H1 (cell line): ENCODE measurements at regions not wholly inside any gene's neighbourhood (a gene's known extent, or its start where the extent isn't known, plus 50 kb on each side); places are given as distances from the start of the nearest gene placed in this dataset.

Source experiments
- CTCF ChIA-PET: fragments of 300-600 bp; sonication (Branson Sonifier 250); formaldehyde crosslinking; loops from one replicate; lab custom pipeline; 2021; ENCODE audit not compliant: partially characterized antibody; lab: Charles Lee
- POLR2A ChIA-PET: fragments of 300-600 bp; sonication (Branson Sonifier 250); formaldehyde crosslinking; loops from one replicate; lab custom pipeline; 2021; ENCODE audit warnings: inconsistent platforms; ENCODE audit not compliant: partially characterized antibody; lab: Charles Lee
- DNase-seq, 2 experiments: peaks; one replicate each; pipeline versions ENCODE4 v3.0.0 to v3.0.0-alpha.2; 2010 to 2022; ENCODE audit warnings: low spot score in 2 of 2, low read depth in 1 of 2, mixed read lengths in 1 of 2
- FAIRE-seq: peaks from 2 replicates; lab custom pipeline; 2011; peaks lifted over from hg19 to GRCh38; lab: Jason Lieb, UNC
- H2AFZ ChIP-seq: 2 replicates; pipeline ENCODE4 v1.8.1; 2012; ENCODE audit warnings: low read length, inconsistent platforms
- H2AK5ac ChIP-seq: 2 replicates; pipeline ENCODE4 v1.6.1; 2013; ENCODE audit warnings: low read depth, low read length
- H2BK120ac ChIP-seq: replicated peaks from 2 replicates; pipeline ENCODE3; 2013; ENCODE audit warnings: low read depth, low read length, inconsistent platforms
- H2BK12ac ChIP-seq: 2 replicates; pipeline ENCODE4 v1.6.1; 2013; ENCODE audit warnings: low read depth, low read length
- H2BK15ac ChIP-seq: 2 replicates; pipeline ENCODE4 v1.6.1; 2013; ENCODE audit warnings: low read length
- H2BK20ac ChIP-seq: 2 replicates; pipeline ENCODE4 v1.6.1; 2013; ENCODE audit warnings: low read length
- H2BK5ac ChIP-seq: 2 replicates; pipeline ENCODE4 v1.6.1; 2013; ENCODE audit warnings: low read depth, low read length
- H3K14ac ChIP-seq: 2 replicates; pipeline ENCODE4 v1.6.1; 2013; ENCODE audit warnings: inconsistent platforms; ENCODE audit not compliant: insufficient read length
- H3K18ac ChIP-seq: 2 replicates; pipeline ENCODE4 v1.6.1; 2013; ENCODE audit warnings: low read length; ENCODE audit errors: extremely low read depth
- H3K23ac ChIP-seq: 2 replicates; pipeline ENCODE4 v1.6.1; 2013; ENCODE audit warnings: inconsistent platforms; ENCODE audit not compliant: insufficient read length
- H3K23me2 ChIP-seq: 2 replicates; pipeline ENCODE4 v1.6.1; 2013; ENCODE audit warnings: low read depth, low read length
- H3K27ac ChIP-seq: 2 replicates; pipeline ENCODE4 v1.6.1; 2011; ENCODE audit warnings: low read depth, low read length, inconsistent platforms
- H3K27me3 ChIP-seq, 4 experiments: replicated peaks in 1 of 4; 1 replicate in 1 of 4; 2 replicates in 3 of 4; pipeline versions ENCODE4 v1.6.1 to v1.8.1; 2011 to 2013; ENCODE audit warnings: low read length in 3 of 4, mild to moderate bottlenecking in 3 of 4, inconsistent platforms in 2 of 4, mixed read lengths in 2 of 4, moderate library complexity in 1 of 4; ENCODE audit not compliant: control insufficient read depth in 3 of 4, insufficient read depth in 3 of 4; ENCODE audit errors: extremely low read depth in 1 of 4
- H3K36me3 ChIP-seq, 4 experiments: 2 replicates each; pipeline versions ENCODE4 v1.6.1 to v1.8.1; 2011 to 2013; ENCODE audit warnings: mild to moderate bottlenecking in 4 of 4, low read length in 3 of 4, moderate library complexity in 2 of 4, control low read depth in 1 of 4, inconsistent platforms in 1 of 4; ENCODE audit not compliant: insufficient read depth in 4 of 4, control insufficient read depth in 2 of 4
- H3K4ac ChIP-seq: replicated peaks from 2 replicates; pipeline ENCODE3; 2013; ENCODE audit warnings: low read length, low read depth, mixed read lengths, inconsistent platforms; ENCODE audit not compliant: insufficient read length
- H3K4me1 ChIP-seq, 4 experiments: replicated peaks in 1 of 4; 1 replicate in 1 of 4; 2 replicates in 3 of 4; pipeline versions ENCODE4 v1.6.1 to v1.8.1; 2011 to 2013; ENCODE audit warnings: low read length in 3 of 4, inconsistent platforms in 2 of 4, mixed read lengths in 1 of 4; ENCODE audit not compliant: insufficient read depth in 4 of 4, control insufficient read depth in 3 of 4
- H3K4me2 ChIP-seq, 2 experiments: 2 replicates each; pipeline versions ENCODE4 v1.6.1 to v1.8.1; 2011 to 2013; ENCODE audit warnings: low read depth in 2 of 2, low read length in 2 of 2, control low read depth in 1 of 2, inconsistent platforms in 1 of 2, mild to moderate bottlenecking in 1 of 2; ENCODE audit not compliant: insufficient read depth in 1 of 2
- H3K4me3 ChIP-seq, 4 experiments: fragments of 200-600, 300-600 bp in 1 of 4; sonication (generic), shearing (Covaris generic), sonication (Bioruptor Twin) in 1 of 4; 2 replicates each; pipeline versions ENCODE4 v1.5.1 to v1.8.1; 2011 to 2016; ENCODE audit warnings: low read length in 4 of 4, low read depth in 3 of 4, control low read depth in 2 of 4, inconsistent platforms in 2 of 4, mild to moderate bottlenecking in 2 of 4, mixed read lengths in 1 of 4, moderate library complexity in 1 of 4; ENCODE audit not compliant: insufficient read depth in 2 of 4; ENCODE audit errors: extremely low read depth in 1 of 4
- H3K56ac ChIP-seq: replicated peaks from 2 replicates; pipeline ENCODE3; 2013; ENCODE audit warnings: low read depth, mild to moderate bottlenecking, mixed read lengths, low read length, inconsistent platforms; ENCODE audit not compliant: insufficient read length
- H3K79me1 ChIP-seq: 2 replicates; pipeline ENCODE4 v1.6.1; 2013; ENCODE audit warnings: low read depth, low read length, control low read depth
- H3K79me2 ChIP-seq, 2 experiments: 2 replicates each; pipeline versions ENCODE4 v1.6.1 to v1.8.1; 2012 to 2013; ENCODE audit warnings: low read length in 2 of 2, mild to moderate bottlenecking in 2 of 2, inconsistent platforms in 1 of 2; ENCODE audit not compliant: insufficient read depth in 2 of 2, control insufficient read depth in 1 of 2
- H3K9ac ChIP-seq, 4 experiments: replicated peaks in 1 of 4; 1 replicate in 1 of 4; 2 replicates in 3 of 4; pipeline versions ENCODE4 v1.6.1 to v1.8.1; 2011 to 2013; ENCODE audit warnings: low read depth in 3 of 4, low read length in 3 of 4, control low read depth in 2 of 4, mild to moderate bottlenecking in 2 of 4, moderate library complexity in 2 of 4, inconsistent platforms in 1 of 4; ENCODE audit errors: extremely low read depth in 1 of 4
- H3K9me3 ChIP-seq, 2 experiments: 2 replicates each; pipeline versions ENCODE4 v1.6.1 to v1.8.1; 2012 to 2013; ENCODE audit warnings: mild to moderate bottlenecking in 2 of 2, moderate library complexity in 2 of 2, control low read depth in 1 of 2, inconsistent platforms in 1 of 2, low read depth in 1 of 2, low read length in 1 of 2, mixed read lengths in 1 of 2; ENCODE audit not compliant: insufficient read depth in 2 of 2
- H4K20me1 ChIP-seq, 2 experiments: replicated peaks in 1 of 2; 2 replicates each; pipeline versions ENCODE3 to v1.8.1; 2011 to 2013; ENCODE audit warnings: inconsistent platforms in 2 of 2, low read length in 2 of 2, mild to moderate bottlenecking in 1 of 2; ENCODE audit not compliant: insufficient read depth in 2 of 2, control insufficient read depth in 1 of 2
- H4K5ac ChIP-seq: 2 replicates; pipeline ENCODE4 v1.6.1; 2013; ENCODE audit warnings: low read length, low read depth, mixed read lengths, inconsistent platforms; ENCODE audit not compliant: insufficient read length
- H4K8ac ChIP-seq: 2 replicates; pipeline ENCODE4 v1.8.0; 2013; ENCODE audit warnings: mild to moderate bottlenecking, moderate library complexity, low read length, inconsistent platforms; ENCODE audit not compliant: insufficient read depth; ENCODE audit errors: extremely low read depth
- H4K91ac ChIP-seq: replicated peaks from 2 replicates; pipeline ENCODE3; 2013; ENCODE audit warnings: low read length, mixed read lengths, inconsistent platforms; ENCODE audit not compliant: insufficient read length
- BACH1 ChIP-seq: IDR thresholded peaks from 2 replicates; pipeline ENCODE4 v1.6.1; 2012; ENCODE audit warnings: low read length, improper control_type of control experiment
- CREB1 ChIP-seq: IDR thresholded peaks from 2 replicates; pipeline ENCODE4 v1.6.1; 2012; ENCODE audit warnings: inconsistent platforms
- RFX5 ChIP-seq: IDR thresholded peaks from 2 replicates; pipeline ENCODE4 v1.6.1; 2011; ENCODE audit warnings: low read depth, low read length, improper control_type of control experiment, borderline replicate concordance
- RNF2 ChIP-seq: fragments of 200-900, 300-1000 bp; sonication (generic); IDR thresholded peaks from 2 replicates; pipeline ENCODE4 v1.7.1; 2016; ENCODE audit warnings: borderline replicate concordance, low read depth, mild to moderate bottlenecking, antibody characterized with exemption, low read length; ENCODE audit not compliant: poor library complexity, severe bottlenecking; ENCODE audit errors: missing control alignments
- USF2 ChIP-seq: IDR thresholded peaks from 2 replicates; pipeline ENCODE4 v1.6.1; 2011; ENCODE audit warnings: low read length, improper control_type of control experiment
- WGBS, 2 experiments: shearing (Covaris generic) in 1 of 2; methylation state at CpG; one replicate each; pipeline versions ENCODE4 v1.1.6 to v1.1.7; 2013 to 2015; ENCODE audit warnings: low lambda C conversion rate in 2 of 2, mixed read lengths in 2 of 2, inconsistent platforms in 1 of 2, low coverage in 1 of 2, missing lambda C conversion rate in 1 of 2; ENCODE audit not compliant: insufficient replicate concordance in 2 of 2, insufficient coverage in 1 of 2, insufficient read length in 1 of 2; ENCODE audit errors: extremely low coverage in 1 of 2, missing lambda C conversion rate in 1 of 2; 5-methylcytosine and 5-hydroxymethylcytosine counted together

DNA sequence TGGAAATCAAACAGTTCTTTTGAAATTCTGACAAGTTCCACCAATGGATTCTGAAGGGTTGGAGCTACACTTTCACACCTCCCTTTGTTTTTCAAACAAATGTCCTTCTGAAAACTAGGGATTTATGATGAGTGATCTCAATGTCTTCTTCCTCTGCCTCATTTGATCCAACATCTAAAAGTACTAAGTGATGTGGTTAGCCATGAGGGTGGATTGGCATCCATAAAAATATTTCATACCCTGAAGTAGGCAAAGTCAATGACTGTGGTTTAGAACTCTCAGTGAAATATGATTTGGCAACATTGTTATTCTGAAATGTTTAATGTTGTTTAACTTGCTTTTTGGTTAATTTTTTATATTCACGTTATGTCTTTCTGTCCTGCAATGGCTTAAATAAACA lies 136.9 kb downstream of the MBL2 start:
- FAIRE-seq, result no peak
- H2BK5ac ChIP-seq, result no peak overlapping the region
- TF ChIP-seq RFX5 (no peak), CREB1 (no peak), USF2 (no peak), BACH1 (no peak), RNF2 (no peak)

More for the DNA sequence above, 136.9 kb downstream of the MBL2 start:
- Histone ChIP-seq H3K4me2 (no peak overlapping the region), H3K36me3 (no peaks in the 10 kb centered on the region), H4K20me1 (no peaks in the 10 kb centered on the region), H3K4me1 (peaks cover 0 to 4% (median 0%) of the 10 kb centered on the region in 4 experiments; a peak in 1 of 7 replicates), H3K23me2 (no peaks in the 10 kb centered on the region), H3K79me1 (no peaks in the 10 kb centered on the region), H3K4ac (no peak overlapping the region), H4K5ac (no peak overlapping the region), H3K56ac (no peak overlapping the region), H4K91ac (no peak overlapping the region), H2AFZ (no peak overlapping the region), H3K27me3 (no peaks in the 10 kb centered on the region), H3K23ac (no peak overlapping the region), H3K27ac (no peak overlapping the region), H3K79me2 (no peaks in the 10 kb centered on the region), H3K18ac (no peak overlapping the region), H2BK12ac (no peak overlapping the region), H2BK15ac (no peak overlapping the region), H2BK120ac (no peak overlapping the region), H2BK20ac (no peak overlapping the region), H2AK5ac (no peak overlapping the region), H3K9ac (no peak overlapping the region), H4K8ac (no peak overlapping the region), H3K4me3 (no peak overlapping the region), H3K14ac (no peak overlapping the region), H3K9me3 (no peaks in the 10 kb centered on the region)
- no peak for DNase-seq
- ChIA-PET CTCF (interaction anchor here (0.6 to 2.8 kb wide), 2 partner anchors 9 to 36 kb away, joined by 4 to 13 read pairs; no protein-coding TSS in a partner anchor), POLR2A (no interaction called here)
- WGBS, 2 experiments, result 86% methylated on average over 1 of the region's 1 CpG; no CpG with 5 or more reads in 1 of the 2 experiments
